HG02943 (cell line): ENCODE measurements at regions not wholly inside any gene's neighbourhood (a gene's known extent, or its start where the extent isn't known, plus 50 kb on each side); places are given as distances from the start of the nearest gene placed in this dataset.

Experiments
- ATAC-seq: cut with Tn5 transposase; IDR thresholded peaks from one replicate; pipeline ENCODE4 v1.9.1; 2021; ENCODE audit warnings: mild to moderate bottlenecking, low read depth, moderate library complexity; ENCODE audit not compliant: unreplicated experiment

DNA sequence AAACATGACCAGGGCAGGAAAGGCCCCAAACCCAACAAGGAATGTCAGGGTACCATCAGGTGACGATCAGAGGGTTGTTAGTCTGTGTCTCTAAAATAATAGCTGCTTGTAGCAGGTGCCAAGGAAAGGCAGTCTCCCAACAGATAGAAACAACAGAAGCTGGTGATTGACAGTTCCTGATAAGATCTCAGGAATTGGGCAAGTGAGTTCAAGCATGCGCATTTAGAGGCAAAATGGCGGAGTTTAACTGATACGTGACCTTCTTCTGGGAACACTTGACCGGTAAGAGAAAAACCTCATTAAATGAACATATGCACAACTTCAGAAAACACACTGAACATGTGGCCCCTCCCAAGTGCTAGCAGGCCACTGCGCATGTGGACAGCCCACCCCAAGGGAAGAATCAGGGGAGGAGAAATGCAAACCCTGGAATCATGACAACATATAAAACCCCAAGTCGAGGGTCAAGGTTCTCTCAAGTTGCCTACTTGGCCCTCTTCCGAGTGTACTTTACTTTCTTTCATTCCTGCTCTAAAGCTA is 664.9 kb downstream of the KCNJ3 start:
- no peak for ATAC-seq

DNA sequence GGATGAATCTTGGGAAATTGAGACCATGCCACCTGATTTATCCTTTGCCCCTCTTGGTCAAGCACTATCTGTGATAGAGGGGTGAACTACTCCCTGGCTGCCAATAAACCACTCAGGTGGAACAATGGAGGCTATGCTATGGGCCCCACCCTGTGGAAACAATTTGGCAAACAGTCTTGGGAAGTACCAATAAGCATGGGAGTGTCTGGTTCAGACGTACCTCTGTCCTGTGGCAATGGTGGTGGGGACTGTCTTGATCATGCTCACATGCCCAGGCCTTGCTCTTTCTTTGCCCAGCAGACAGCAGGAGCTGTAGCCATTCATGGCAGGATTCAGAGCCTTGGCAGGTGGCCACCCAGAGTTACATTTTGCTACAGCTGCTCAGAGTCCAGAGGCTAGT is 658.7 kb downstream of the KCNJ3 start:
- ATAC-seq, result no peak

DNA sequence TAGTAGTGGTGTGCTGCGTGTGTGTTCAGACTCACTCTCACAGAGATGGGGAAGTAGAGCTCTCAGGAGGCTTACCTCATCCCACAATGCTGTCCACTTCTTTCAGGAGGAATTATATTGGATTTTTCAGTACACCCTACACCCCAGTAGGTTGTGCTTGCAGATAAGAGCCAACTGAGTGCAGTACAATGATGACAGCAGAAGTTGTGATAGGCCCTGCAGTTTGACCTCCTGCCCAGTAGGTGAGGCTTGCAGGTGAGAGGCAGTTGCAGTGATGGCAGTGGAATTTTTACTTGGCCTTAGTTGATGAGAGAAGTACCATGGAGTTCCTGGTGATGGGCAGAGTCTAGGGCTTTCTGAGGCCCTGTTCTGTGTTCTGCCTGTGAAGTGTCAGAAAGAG is 657.8 kb downstream of the KCNJ3 start:
- no peak for ATAC-seq

DNA sequence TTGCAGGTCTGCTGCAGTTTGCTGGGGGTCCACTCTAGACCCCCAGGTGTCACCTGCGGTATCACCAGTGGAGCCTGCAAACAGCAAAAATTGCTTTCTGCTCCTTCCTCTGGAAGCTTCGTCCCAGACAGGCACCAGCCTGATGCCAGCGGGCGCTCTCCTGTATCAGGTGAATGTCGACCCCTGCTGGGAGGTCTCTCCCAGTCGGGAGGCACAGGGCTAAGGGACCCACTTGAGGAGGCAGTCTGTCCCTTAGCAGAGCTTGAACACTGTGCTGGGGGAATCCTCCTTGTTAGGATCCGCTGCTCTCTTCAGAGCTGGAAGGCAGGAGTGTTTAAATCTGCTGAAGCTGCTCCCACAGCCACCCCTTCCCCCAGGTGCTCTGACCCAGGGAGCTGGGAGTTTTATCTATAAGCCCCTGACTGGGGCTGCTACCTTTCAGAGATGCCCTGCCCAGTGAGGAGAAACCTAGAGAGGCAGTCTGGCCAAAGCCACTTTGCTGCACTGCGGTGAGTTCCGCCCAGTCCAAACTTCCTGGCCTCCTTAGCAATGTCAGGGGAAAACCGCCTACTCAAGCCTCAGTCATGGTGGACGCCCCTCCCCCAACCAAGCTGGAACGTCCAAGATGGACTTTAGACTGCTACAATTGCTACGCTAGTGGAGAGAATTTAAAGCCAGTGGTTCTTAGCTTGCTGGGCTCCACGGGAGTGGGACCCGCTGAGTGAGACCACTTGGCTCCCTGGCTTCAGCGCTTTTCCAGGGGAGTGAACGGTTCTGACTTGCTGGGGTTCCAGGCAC is 652.5 kb downstream of the KCNJ3 start:
- no peak for ATAC-seq

DNA sequence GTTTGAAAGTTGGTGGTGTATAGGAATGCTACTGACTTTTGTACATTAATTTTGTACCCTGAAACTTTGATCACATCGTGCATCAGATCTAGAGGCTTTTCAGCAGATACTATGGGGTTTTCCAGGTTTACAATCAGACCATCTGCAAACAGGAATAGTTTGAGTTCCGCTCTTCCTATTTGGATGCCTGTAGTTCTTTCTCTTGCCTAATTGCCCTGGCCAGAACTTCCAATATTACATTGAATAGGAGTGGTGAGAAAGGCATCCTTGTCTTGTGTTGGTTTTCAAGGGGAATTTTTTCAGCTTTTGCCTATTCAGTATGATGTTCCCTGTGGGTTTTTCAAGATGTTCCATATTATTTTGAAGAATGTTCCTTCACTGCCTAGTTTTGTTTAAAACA is 633.5 kb downstream of the KCNJ3 start:
- ATAC-seq, result no peak

DNA sequence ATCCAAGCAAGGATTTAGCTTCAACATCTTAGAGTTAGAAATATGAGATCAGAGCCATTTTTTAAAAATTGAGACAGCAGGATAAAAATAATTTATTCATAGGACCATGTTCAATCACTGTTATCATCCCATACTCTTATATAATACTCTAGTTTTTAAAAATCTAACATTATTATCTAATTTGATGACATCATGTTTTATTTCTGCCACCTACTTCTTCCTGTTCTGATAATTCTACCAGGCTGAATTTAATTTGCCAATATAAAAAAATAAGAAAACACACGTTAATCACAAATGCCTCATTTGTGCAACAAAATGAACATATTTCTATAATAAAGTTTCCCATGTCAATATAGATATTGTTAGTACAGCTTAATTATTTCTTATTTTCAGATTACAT is 621.7 kb downstream of the KCNJ3 start:
- ATAC-seq, result no peak

DNA sequence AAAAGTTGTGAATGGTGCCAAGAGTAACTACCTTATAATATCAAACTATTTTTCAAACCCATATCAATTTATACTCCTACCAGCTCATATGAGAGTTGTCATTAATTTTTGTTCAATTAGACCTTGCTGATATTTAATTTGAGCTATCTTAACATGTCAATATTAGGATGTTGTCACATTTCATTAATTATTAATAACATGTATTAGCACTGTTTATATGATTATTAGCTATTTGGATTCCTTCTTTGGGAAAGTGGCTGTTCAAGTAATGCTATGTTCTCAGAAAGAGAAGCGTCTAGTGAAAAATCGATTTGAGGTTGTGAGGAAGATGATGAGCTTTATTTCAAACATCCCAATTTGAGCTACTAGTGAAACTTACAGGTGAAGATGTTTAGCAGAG is 620.2 kb downstream of the KCNJ3 start:
- ATAC-seq, result no peak

DNA sequence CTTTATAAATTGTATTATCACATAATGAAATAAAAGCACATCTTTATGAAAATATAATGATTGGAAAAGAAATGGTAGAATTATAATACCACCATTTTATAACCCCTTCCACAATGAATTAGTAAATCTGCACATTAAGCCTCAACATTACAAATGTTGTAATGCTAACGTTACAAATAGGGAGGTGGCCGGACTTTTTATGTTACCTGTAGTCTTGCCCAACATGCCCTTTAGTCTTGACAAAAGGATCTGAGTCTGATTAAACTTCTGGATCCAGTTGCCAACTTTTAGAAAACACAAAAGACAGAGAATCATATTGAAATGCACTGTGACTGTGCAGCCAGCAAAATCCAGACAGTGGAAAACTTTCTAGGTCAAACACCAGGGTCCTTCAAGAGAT is 617.3 kb downstream of the KCNJ3 start:
- no peak for ATAC-seq

DNA sequence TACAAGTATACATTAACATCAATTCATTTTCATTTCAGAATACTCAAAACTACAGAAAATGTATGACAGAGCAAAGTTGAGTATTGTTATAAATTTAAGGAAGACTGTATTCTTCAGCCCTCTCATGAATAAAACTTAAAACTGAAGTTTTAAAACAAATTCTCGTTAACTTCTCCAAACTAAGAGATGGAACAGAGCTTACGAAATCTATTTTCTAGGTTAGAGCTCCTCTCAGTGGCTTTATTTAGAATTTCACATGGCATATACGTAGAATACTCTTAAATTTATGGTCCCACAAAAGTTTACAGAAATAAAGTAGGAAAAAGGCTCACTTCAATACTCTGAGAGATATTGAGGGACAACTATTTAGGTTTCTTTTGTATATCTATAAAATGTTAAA is 612.1 kb downstream of the KCNJ3 start:
- no peak for ATAC-seq

DNA sequence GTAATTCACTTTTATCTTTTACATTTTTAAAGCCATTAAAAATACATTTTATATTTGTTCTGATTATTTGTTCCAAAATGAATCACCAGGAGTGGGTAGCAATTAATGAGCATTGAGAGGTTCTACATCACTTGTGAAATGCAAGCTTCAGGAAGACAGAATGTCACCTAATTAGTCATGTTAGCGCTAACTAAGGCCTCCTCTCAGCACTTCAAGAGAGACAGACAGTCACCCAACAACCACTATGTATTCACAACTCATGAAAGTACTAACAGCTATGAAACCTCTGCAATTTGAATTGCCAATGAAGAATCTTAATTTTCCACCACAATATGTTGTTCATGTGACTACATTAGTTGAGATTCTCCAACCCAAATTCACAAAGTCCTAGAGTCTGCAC is 611.0 kb downstream of the KCNJ3 start:
- no peak for ATAC-seq

DNA sequence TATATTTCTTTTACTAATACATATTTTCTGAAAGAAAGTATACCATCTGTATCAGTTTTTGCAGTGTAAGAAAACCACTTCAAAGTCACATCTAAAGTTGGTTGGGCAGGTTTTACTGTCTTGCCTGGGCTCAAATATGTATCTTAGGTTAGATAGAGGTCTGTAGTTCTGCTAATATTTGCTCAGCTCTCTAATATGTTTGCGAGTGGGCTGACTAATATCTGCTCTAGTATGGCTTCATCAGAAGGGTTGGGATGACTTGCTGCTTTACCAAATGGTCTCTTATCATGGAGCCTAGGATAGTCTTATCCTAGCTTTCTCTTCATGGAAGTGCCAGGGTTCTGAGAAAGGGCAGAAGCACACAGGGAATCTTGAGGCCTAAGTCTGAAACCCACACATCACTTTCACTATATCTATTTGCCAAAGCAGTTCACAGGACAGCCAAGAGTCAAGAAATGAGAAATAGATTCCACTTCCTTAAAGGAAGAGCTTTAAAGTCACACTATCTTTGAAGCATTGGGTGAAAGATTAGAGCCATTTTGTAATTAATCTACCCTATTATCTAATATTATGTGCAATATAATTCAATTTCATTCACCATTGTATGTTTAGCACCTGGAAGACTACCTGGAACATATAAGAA is 610.0 kb downstream of the KCNJ3 start:
- no peak for ATAC-seq

DNA sequence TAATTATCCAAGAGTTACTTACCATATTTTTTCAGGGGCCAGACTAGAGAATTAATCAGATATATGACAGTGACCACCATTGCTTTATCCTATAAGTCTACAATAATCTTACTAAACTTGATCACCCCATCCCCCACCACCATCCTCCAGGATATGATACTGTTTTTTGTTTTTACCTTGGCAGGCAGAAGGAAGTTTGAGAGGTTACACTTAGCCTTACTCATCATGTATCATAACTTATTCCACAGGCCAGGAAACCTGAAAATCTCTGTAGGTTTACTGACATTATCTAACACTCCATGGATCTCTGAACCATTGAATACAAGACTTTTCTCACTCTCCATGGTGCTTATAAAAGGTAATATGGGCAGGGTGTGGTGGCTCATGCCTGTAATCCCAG is 602.7 kb downstream of the KCNJ3 start:
- ATAC-seq, result no peak

DNA sequence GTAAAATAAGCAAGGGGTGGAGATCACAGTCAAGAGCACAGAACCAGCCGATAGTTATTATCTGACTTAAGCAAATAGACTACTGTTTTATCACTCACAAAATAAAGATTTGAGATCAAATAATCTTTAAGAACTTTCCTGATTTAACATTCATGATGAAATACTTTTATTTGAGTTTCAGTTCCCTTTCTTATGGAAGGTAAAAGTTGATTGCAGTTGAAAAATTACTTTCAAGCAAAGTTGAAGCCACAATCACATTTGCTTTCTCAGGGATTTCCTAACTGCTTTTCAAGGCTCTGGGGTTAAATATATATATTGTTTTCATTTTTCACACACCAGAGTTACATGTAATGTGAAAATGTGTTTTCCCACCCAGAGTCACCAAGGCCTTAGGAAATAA is 599.5 kb downstream of the KCNJ3 start:
- ATAC-seq, result no peak

DNA sequence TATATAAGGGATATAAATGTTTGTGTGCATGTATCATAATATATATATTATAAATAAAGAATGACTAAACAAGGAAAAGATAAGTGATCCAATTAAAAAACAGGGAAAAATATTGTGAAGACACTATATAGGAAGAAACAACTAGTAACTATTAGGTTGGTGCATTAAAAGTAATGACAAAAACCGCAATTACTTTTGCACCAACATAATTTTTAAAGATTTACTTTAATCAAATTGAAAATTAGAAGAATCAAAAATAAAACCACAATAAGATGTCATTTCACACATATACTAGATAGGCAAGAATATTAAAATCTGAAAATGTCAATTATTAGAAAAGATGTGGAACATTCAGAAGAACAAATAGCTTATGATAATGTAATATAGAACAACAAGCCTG is 595.9 kb downstream of the KCNJ3 start:
- ATAC-seq, result no peak

DNA sequence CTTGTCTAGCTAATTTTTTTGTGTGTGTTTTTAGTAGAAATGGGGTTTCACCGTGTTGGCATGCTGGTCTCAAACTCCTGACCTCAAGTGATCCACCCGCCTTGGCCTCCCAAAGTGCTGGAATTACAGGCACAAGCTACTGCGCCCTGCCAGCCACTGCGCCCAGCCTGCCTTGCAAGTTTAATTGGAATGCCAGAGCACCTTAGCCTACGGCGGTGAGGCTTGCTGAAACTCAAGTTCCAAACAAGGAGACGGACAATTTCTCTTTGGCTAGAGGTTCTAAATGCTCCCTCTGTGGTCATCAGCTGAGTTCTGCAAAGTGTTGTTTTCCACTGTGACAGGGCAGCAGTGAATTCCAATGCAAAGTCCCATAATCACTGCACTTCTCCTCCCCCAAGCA is 583.4 kb downstream of the KCNJ3 start:
- ATAC-seq, result no peak

DNA sequence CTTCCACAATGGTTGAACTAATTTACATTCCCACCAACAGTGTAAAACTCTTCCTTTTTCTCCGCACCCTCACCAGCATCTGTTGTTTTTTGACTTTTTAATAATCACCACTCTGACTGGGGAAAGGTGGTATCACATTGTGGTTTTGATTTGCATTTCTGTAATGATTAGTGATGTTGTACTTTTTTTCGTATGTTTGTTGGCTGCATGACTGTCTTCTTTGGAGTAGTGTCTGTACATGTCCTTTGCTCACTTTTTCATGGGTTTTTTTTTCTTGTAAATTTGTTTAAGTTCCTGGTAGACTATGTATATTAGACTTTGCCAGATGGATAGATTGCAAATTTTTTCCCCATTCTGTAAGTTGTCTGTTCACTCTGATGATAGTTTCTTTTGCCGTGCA is 574.8 kb downstream of the KCNJ3 start:
- no peak for ATAC-seq

DNA sequence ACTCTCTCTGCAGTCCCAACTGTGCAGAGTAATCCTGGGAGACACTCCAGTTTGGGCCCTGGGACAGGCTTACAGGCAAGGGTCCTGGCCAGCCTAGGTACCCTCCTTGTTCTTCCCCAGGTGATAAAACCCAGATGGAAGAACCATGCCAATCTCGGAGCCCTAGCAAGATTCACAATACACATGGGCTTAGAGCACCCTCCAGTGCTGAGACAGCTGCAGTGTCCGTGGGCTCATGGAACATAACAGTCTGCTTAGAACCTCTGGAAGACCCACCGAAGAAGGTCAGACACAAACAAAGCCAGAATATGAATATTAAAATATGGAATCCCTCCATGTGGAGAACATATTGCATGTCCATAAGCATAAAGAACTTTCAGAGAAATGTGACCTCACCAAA is 568.1 kb downstream of the KCNJ3 start:
- ATAC-seq, result no peak

DNA sequence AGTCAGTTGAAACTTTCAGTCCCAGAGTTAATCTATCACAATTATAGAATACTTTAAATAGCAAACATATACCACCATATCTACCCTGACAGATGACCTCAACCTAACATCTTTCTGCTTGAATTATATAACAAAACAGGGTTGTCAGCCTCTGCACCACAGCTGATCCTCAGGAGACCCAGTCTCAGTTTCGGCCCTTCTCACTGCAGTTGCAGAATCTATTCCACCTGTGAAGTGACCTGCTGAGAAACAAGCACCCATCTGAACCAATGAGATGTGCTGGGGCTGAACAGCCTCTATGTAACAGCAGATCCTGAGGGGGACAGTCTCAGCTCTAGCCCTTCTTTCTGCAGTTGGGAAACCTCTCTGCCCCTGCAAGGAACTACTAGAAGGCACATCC is 567.6 kb downstream of the KCNJ3 start:
- ATAC-seq, result no peak

DNA sequence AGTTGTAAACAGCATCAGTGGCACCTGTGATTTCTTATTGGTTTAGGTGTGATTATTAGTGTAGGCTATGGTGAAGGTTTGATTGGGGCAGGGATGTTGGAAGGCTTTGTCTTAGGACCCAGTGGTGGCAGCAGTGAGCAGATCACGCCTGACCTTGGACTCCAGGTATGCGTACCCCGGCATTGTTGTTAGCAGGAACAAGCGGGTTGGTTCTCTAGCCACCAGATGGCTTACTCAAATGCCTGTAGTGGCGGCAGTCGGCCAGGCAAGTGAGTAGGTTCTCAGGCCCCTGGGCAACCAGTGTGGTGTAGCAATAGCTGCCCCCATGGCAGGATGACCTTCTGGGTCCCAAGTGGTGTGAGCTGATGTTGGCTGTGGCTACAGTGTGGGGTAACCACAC is 558.3 kb downstream of the KCNJ3 start:
- no peak for ATAC-seq

DNA sequence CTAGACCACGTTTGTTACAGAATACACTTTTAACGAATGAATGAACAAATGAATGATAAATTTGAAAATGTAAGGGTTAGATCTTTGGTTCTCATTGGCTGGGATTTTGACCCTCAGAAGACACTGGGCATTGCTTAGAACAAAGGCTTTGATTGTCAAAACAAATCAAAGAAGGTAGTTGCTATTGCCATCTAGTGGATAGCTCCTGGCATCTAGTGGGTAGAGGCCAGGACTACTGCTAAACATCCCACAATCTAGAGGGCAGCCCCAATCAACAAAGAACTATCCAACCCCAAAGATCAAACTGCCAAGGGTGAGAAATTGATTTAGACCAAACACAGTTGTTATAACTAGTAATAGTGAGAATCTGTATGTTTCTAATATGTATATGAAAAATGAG is 552.3 kb downstream of the KCNJ3 start:
- ATAC-seq, result peak; percentile 78

DNA sequence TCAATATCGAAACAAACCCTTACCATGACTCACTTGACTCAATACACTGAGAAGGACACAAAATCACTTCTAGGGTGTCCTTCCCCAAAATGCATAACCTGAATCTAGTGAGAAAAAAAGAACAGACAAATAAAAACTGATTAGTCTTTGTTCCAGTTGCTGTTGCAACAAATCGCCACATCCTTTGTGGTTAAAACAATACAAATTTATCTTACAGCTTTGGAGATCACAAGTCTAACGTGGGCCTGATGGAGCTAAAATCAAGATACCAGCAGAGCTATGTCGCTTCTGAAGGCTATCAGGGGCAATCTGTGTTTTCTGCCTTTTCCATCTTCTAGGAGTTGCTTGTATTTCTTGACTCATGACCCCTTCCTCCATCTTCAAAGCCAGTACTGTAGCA is 541.7 kb downstream of the KCNJ3 start:
- no peak for ATAC-seq

DNA sequence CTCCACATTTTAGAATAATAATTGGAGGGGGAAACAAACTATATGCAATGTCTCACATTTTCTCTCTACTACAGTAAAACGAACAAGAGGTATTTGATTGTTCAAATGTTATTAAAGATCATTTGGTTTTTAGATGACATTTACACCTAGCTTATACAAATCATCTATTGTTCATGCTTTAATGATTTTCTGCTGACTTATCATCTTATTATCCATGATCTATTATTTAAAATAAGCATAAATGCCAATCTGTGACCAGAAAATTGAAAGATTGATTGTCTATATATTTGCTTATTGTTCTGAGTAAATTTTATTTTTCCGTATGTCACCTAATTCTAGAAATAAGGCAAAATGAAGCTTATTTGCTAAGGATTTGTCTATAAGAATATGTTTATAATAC is 537.2 kb downstream of the KCNJ3 start:
- ATAC-seq, result no peak
